ENCODE measurements at regions not wholly inside any gene's neighbourhood (a gene's known extent, or its start where the extent isn't known, plus 50 kb on each side); places are given as distances from the start of the nearest gene placed in this dataset.
"Not testable (repeated sequence)": the region's sequence is repeated elsewhere in the genome, so short reads cannot be mapped to it uniquely, and the experiment has no call there.

DNA sequence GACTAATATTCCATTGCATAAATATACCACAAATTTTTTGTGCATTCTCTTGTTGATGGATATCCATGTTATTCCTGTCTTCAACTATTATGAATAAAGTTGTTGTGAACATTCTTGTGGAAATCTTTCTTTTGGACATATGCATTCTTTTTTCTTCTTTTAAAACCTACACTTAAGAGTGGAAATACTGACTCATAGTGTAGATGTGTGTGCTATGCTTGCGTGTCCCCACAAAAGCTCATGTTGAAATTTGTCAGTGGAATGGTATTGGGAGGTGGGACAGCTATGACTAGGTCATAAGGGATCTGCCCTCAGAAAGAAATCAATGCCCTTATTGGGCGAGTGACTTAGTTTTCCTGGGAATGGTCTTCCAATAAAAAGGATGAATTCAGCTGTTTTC, 203.6 kb upstream of the PRSS58 start:
- DNase-seq, result no peak

DNA sequence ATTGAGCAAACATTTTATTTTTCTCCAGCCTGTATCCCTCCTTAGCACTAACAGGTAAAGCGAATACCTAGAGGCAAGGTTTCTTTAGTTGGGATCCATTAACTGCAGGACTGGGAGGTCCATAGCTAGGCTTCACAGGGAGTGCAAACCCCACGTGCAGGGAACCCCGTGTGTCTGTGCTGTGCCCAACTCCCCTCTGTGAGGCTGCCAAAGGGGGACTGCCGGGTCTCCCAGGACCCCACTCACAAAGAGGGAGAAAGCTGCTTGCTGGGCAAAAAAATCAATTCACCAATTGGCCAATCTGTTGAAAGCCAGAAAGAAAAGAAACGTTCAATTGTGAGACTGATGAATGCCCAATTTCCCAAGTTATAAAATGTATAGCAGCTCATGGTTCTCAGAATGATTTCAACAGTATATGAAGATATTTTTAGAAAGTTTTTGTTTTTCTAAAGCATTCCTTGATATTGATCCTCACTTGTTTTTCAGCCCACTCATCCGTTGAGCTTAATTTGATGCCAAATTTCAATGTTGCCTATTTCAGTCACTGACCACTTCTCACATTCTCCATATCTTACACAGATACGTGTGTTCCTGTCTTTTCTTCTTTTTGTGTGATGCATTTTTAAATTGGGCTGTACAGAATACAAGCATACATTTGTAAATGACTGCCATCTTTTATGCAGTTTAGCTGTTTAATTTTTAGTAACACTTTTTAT, 202.7 kb upstream of the PRSS58 start:
- DNase-seq, result no peak

DNA sequence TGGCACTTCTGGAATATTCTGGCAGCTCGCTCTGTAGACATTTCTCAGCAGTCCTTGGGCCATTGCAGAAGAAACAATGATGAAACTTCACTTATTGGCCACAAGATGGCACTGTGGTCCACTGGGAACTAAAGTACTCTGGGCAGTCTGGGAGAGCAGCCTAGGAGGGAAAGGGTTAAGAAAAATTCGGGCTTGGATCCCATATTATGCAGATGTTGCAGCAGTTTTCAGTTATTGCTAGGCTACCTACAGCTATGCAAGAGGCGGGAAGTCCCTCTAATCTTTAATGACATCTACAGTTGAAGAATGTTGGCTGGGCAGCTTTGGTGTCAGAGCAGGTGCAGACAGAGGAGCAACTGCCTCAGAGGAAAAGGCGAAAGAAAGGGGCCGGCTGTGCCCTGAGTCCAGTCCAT, 201.7 kb upstream of the PRSS58 start:
- no peak for DNase-seq

DNA sequence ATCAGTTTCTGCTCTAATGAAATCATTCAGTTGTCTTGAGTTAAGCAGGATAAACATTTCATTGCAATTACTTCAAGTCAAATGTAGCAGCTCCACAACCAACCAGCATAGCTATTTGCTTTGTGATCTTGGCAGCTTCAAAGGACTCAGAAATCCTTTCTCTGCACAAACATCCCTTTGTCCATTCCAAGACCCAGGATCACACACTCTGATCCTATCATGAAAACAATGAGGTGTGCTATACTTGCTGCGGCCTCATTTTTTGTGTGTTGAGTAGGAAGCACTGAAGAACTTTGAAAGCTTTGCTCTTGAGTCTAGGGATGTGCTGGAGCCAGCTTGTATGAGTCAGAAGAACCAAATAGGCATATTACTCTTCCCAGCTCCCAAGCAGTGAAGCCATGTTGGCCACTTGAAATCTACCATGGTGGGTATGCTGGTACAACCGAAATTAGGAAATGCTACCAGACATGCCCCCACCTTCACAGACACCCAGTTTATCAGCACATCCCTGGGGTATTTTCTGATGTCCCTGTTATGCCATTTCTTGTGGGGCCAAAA, 199.4 kb upstream of the PRSS58 start:
- no peak for DNase-seq

DNA sequence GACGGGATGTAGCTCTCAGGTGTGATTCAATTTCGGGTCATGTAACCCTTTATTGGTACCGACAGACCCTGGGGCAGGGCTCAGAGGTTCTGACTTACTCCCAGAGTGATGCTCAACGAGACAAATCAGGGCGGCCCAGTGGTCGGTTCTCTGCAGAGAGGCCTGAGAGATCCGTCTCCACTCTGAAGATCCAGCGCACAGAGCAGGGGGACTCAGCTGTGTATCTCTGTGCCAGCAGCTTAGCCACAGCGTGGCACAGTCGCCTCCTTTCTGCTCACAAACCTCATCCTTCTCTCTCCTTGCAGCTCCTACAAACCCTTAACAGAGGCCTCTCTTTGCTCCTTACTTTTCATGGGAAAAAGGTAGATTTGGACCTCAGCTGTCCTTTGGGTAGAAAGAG, 197.5 kb upstream of the PRSS58 start:
- DNase-seq, result no peak

DNA sequence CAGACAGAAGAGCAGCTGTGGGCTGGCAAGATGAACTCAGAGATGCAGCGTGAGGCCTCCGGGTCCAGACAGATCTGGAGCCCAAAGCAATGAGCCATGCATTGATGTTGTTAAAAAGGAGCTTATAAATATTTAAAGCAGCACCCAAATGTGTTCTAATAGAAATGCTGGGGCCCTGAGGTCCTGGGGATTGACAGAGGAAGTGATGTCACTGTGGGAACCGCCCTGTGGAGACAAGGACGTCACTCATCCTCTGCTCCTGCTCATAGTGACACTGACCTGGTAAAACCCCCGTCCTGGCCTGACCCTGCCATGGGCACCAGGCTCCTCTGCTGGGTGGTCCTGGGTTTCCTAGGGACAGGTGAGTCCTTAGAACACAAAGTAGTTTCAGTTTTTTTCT, 197.0 kb upstream of the PRSS58 start:
- no peak for DNase-seq

DNA sequence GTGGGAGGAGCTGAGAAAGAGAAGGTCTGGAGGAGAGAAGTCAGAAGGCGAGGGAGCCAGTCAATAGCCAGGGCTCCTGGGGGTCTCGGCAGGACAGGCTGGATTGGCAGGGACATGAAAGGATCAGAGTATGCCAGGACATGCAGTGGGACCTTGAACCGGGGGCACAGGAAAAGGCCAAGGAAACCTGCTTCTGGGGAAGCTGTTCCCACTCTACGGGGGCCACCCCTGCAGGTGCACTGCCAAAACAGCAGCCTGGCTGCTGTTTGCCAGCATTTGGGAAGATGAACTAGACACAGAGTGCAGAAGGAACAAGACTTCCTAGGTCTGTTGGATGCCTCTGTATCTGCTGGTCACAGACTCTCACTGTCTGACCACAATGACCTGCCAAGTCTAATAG, 194.9 kb upstream of the PRSS58 start:
- DNase-seq, result no peak

DNA sequence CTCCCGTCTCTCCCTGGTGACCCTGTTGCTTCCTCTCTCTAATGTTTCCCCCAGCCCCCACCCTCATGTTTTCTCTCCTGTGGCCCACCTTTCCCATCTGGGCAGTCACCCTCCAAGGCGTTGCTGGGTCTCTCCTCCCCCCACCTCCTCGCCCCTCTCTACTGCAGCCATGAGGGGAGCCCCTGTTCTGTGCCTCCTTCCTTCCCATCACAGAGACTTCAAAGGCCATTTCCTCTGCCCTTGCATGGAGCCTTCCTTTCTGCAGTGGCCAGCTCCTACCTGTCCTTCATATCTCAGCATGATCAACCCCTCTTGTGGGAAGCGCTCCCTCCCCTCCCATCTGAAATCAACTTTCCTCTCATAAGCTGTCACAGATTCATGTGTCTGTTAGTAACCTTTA, 194.0 kb upstream of the PRSS58 start:
- DNase-seq, result no peak

DNA sequence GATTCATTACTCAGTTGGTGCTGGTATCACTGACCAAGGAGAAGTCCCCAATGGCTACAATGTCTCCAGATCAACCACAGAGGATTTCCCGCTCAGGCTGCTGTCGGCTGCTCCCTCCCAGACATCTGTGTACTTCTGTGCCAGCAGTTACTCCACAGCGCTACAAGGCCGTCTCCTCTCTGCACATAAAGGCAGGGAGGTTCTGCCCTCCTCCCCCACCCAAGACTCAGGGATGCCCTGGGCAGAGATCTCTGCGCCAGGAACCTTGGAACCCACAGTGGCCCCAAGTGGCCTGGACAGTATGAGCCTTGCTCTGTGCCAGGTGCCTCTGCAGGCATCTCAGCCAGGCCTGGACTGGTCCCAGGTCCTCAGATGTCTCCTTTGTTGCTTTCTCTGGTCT, 193.4 kb upstream of the PRSS58 start:
- DNase-seq, result no peak

DNA sequence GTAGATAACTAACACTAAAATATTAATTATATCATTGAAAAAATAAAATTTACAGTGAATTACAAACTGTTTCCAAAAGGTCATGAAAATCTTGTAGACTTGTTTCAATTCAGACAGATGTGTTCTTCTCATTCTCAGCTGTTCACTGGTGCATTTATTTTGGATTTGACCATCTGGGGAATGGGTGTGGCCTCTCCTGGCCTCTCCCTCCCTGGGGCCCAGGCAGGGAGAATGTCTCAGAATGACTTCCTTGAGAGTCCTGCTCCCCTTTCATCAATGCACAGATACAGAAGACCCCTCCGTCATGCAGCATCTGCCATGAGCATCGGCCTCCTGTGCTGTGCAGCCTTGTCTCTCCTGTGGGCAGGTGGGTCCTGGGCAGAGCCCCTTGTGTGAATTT, 192.8 kb upstream of the PRSS58 start:
- no peak for DNase-seq

DNA sequence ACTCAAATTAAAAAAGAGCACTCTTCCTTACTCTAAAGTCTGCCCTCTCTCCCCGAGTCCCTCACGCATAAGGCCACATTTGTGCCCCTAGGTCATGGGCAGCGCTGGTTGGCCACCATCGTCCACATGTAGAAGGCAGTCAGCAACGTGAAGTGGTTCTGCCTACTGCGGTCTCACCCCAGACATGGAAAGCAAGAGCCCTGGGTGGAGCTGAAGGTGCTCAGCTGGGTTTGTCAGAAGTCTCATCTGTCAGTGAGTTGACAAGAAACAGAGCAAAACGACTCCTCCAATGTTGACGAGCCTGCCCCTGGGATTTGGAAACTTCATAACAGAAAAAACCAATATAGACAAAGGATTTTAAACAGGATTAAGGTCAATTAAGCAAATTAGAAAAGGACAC, 192.3 kb upstream of the PRSS58 start:
- DNase-seq, result no peak

DNA sequence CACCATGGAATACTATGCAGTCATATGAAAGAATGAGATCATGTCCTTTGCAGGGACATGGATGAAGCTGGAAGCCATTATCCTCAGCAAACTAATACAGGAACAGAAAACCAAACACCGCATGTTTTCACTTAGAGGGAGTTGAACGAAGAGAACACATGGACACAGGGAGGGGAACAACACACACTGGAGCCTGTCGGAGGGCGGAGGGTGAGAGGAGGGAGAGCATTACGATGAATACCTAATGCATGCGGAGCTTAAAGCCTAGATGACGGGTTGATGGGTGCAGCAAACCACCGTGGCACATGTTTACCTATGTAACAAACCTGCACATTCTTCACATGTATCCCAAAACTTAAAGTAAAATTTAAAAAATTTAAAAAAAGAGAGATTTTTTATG, 191.0 kb upstream of the PRSS58 start:
- not testable (repeated sequence) for DNase-seq

DNA sequence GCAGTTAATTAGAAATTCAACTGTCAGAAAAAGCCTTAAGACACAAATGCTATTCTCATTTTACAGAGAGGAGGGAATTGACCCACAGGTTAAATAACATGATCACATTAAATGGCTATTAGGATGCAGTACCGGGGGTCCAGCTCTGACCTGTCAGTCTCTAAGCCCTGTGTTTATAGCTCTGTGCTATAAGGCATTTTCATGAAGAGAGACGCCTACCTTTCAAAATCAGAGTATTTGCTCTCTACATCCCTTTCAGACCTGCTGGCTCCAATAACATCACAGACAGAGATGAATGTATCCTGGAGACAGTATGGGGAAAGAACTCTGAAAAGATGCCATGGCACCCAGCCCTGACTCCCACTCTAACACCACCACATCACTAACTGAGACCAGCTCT, 189.9 kb upstream of the PRSS58 start:
- no peak for DNase-seq

DNA sequence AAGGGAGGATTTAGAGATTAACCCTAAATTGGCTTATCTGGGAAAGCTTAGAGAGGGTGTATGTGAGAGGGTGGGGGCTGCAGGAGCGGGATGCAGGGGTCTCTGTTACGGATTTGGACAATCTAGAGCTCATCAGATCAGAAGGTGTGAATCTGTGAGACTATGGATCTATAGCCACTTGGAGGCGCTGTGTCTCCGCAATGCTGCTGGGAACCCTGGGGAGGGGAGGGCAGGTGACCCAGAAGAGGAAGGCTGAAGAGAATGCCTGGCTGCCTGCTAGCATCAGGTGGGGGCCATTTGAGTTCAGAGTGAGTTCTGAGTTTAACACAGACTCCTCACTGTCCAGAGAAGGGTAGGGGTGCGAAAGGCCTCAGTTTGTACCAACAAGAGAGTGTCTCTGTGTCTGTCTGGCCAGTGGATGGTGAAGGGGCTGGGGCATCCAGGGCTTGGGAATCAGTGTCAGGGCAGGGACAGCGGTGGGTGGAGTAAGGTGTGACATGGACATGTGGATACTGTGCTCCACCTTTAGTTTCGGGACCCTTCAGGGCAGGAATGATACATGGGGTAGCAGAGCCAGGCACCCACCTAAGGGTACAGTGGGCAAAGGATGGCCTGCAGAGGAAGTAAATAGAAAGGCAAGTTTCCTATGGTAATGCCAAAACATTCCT, 187.3 kb upstream of the PRSS58 start:
- DNase-seq, result no peak

DNA sequence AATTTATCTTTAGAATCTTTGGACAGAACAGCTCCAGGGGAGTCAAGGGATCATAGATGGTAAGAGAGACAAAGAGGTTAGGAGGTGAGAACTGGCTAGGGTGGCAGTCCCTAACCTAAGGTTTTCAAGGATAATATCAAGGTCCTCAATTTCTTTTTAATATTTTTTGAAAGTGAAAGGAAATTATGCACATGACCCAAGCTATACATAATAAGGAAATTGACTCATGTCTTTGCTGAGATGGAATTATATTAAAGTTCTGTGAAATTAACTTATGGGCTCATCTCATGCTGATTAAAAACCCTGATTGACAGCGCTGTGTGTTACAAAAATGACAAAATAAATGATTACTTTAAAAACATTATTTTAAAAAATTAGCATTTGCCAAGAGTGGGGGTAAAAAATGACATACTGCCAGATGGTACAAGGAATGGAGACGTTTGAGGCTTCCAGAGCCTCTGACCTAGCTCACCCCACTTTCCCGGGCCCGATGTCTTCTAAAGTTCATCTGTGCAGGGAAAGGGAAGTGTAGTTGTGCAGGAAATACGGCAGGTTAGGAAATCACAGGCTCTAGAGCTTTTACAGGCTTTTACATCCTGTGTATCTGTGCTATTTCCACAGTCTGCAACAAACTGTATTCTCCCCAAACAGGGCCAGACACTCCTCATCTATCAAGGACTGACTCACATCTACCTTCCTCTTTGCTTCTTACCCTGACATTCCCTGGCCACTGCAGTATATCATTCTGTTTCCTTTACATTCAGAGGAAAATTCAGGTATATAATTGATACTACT, 185.6 kb upstream of the PRSS58 start:
- no peak for DNase-seq

DNA sequence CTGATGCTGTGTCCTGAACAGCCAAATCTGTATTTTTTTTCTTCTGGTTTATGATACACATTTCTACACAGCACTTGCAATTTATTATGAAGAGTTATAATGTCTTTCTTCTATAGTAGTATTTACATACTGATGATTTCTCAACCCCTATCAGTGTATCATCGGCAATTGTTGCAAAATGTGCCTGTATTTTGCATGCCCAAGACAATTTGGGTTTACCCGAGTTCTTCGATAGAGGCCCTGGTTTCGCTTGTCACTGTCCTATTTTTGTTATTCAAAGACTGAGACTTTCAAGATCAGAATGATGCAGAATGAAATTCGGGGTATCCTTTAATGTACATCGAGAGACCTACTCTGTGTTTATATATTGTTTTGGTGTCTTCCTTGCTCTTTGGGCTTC, 184.5 kb upstream of the PRSS58 start:
- DNase-seq, result no peak

DNA sequence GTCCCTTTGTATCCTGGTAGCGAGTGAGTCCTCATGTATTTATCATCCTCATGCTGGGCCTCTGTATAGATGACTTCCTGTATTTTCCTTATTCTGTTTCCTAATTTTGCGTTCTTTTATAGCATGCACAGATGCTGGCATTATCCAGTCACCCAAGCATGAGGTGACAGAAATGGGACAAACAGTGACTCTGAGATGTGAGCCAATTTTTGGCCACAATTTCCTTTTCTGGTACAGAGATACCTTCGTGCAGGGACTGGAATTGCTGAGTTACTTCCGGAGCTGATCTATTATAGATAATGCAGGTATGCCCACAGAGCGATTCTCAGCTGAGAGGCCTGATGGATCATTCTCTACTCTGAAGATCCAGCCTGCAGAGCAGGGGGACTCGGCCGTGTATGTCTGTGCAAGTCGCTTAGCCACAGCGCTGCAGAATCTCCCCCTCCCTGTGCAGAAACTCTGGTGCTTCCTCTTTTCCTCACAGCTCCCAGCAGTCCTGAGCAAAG, 183.1 kb upstream of the PRSS58 start:
- no peak for DNase-seq

DNA sequence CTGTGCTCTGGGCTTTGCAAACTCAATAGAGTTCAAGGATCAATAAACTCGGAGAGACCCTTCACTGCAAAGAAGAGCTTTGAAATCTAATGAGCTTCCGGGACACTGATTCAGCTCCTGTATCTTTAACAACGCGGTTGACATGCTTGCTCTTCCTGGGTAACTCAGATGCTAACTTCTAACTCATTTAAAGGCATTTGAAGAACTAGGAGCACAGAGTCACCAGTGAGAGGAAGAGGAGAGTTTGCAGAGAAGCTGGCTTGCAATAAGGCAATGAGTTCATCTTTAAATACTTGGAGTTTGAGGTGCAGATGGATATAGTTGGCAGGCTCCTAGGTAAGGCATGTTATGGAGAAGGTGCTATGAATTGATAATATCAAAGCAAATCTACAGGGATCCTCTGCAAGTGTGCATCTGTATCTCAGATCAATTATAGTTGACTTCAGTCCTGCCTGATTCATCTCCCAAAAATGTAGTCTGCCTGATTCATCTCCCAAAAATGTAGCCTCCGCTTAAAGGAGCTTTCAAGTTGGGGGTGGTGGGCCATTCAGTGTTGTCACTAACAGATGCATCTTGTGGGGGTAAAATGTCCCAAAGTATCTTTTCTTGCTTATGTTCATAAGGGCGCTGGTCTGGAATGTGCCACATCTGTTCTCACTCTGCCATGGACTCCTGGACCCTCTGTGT, 182.5 kb upstream of the PRSS58 start:
- DNase-seq, result no peak

DNA sequence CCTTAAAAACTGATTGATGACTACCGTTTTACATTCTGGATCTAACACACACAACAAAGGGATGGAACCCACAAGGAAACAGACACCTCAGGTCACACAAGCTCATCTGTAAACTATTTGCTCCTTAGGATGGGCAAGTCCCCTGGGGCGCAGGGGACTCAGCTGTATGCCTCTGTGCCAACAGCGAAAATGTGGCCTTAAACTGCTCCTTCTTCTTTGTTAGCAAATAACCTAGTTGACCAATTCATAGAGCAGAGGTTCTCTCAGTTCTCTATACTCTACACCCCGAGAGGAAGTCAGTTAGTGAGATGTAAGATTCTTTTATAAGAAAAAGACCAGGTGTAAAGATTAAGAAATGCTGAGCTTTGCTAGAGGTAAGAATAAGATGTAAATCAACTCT, 181.9 kb upstream of the PRSS58 start:
- DNase-seq, result no peak

DNA sequence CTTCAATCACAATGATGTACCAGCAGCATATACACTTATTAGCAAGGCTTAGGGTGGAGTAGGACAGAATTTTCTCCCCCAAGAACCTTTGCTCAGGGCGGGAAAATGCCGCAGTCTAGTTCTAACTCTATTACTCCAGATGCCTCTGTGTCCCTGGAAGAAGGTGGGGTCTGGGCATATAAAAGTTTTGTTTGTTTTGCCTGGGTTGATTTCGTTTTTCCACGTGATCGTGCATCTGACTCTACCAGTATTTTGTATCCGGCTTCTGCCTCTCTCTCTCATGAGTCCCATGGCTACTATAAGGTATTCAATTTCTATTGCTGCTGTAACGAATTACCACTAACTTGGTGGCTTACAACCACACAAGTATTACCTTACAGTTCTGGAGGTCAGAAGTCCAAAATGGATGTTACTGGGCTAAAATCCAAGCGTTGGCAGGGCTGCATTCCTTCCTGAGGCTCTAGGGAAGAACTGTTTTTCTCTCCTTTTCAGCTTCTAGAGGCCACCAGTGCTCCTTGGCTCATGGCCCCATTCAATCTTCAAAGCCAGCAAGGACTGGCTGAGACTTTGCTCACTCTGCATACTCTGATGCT, 181.2 kb upstream of the PRSS58 start:
- no peak for DNase-seq

DNA sequence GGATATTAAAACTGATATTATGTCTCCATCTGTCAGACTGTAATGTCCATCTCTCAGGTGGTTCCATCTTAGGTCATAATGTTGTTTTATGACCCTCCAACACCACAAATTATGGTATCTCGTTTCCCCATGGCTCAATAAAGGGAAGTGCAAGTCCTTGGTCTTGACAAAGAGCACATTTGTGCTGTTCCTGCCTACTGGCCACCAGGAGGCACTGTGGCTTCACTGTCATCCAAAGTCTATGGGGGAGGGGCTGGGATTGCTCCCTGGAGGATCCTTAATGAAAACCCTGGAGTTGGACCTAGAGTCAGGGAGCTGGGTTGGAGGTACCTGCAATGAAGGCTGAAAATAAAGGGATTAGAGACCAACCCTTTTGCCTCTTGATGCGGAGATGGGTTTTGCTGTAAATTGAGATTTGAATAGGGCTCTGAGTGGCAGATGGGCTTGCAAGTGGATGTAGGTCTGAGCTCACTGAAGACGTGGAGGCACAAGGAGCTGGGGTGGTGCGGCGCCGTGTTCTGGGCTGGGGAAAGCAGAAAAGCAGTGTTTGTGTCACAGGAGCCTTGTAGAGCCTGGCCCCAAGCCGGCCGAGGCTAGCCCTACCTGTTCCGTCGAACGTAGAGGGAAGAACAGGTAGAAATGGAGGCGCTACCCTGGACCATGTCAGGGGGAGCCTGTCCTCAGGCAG, 180.5 kb upstream of the PRSS58 start:
- DNase-seq, result no peak

DNA sequence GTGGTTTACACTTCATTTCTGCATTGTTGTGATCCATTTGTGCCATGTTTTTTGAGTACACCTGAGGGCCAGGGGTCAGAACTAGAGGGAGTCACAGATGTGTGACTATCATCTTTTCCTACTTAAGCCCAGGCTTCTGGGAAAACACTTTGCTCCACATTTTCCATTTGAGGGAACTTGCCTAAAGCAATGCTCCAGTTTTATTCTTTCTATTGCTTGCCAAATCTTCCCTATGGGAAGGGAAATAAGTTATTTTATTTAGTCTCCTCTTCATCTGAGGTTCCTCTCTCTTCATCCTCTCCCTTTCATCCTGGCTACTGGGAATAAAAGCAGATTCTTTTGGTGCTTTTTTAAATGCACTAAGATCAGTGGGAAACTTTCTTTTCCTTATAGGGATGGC, 179.9 kb upstream of the PRSS58 start:
- no peak for DNase-seq

Measured in activated CD4-positive, CD25-positive, alpha-beta regulatory T cell treated with anti-CD3 and anti-CD28 coated beads, Interleukin-2, amount 50 U/mL, for 72 hours (primary cell).